A673 (cell line): ENCODE measurements at regions not wholly inside any gene's neighbourhood (a gene's known extent, or its start where the extent isn't known, plus 50 kb on each side); places are given as distances from the start of the nearest gene placed in this dataset.

Source experiments
- BruUV-seq: library from RNA; stranded (reverse); fragments of 400-500 nt; replicated peaks from 2 replicates; lab custom pipeline; 2021; lab: Mats Ljungman, UMichigan
- CTCF ChIA-PET: fragments of 300-600 bp; sonication (Branson Sonifier 250); formaldehyde crosslinking; loops from one replicate; lab custom pipeline; 2022; ENCODE audit warnings: antibody characterized with exemption; lab: Charles Lee
- POLR2A ChIA-PET: fragments of 300-600 bp; sonication (Branson Sonifier 250); formaldehyde crosslinking; loops from one replicate; lab custom pipeline; 2022; ENCODE audit warnings: antibody characterized with exemption; ENCODE audit not compliant: low non-redundant PET; lab: Charles Lee
- DNase-seq: peaks from one replicate; pipeline ENCODE4 v3.0.0-alpha.2; 2015; ENCODE audit warnings: low spot score
- H3K27ac ChIP-seq: fragments of 200-600 bp; sonication (generic); 2 replicates; pipeline ENCODE4 v1.5.1; 2016; ENCODE audit warnings: mixed run types, low read depth, mild to moderate bottlenecking, mixed read lengths, antibody characterized with exemption, low read length; ENCODE audit not compliant: poor library complexity, severe bottlenecking
- H3K27me3 ChIP-seq: fragments of 200-600 bp; sonication (generic); replicated peaks from 2 replicates; pipeline ENCODE4 v1.6.1; 2017; ENCODE audit warnings: mixed run types, low read depth, mild to moderate bottlenecking, mixed read lengths, antibody characterized with exemption, low read length; ENCODE audit not compliant: insufficient read depth, poor library complexity
- H3K36me3 ChIP-seq: fragments of 200-600 bp; sonication (generic); 2 replicates; pipeline ENCODE4 v1.6.1; 2016; ENCODE audit warnings: mixed run types, mild to moderate bottlenecking, mixed read lengths, antibody characterized with exemption, low read length; ENCODE audit not compliant: insufficient read depth, poor library complexity, severe bottlenecking
- H3K4me1 ChIP-seq: fragments of 200-600 bp; sonication (generic); 2 replicates; pipeline ENCODE4 v1.6.1; 2017; ENCODE audit warnings: mixed run types, mild to moderate bottlenecking, mixed read lengths, antibody characterized with exemption, low read length; ENCODE audit not compliant: insufficient read depth, poor library complexity, severe bottlenecking
- H3K4me3 ChIP-seq: fragments of 200-600 bp; sonication (generic); 2 replicates; pipeline ENCODE4 v1.5.1; 2016; ENCODE audit warnings: low read depth, mixed run types, mild to moderate bottlenecking, mixed read lengths, low read length; ENCODE audit not compliant: poor library complexity, severe bottlenecking
- H3K9me3 ChIP-seq: fragments of 200-600 bp; sonication (generic); 2 replicates; pipeline ENCODE4 v1.6.1; 2016; ENCODE audit warnings: mixed run types, low read depth, mild to moderate bottlenecking, mixed read lengths, antibody characterized with exemption, low read length; ENCODE audit not compliant: poor library complexity, severe bottlenecking
- CTCF ChIP-seq: fragments of 300-800, 200-600 bp; sonication (generic); conservative IDR thresholded peaks from 2 replicates; pipeline ENCODE4 v1.5.1; 2017; ENCODE audit warnings: low read depth, mild to moderate bottlenecking, antibody characterized with exemption, low read length, moderate library complexity, mixed read lengths
- EZH2 ChIP-seq: fragments of 200-600 bp; sonication (generic); IDR thresholded peaks from 2 replicates; pipeline ENCODE4 v1.6.1; 2017; ENCODE audit warnings: borderline replicate concordance, low read depth, mild to moderate bottlenecking, mixed read lengths, antibody characterized with exemption, low read length; ENCODE audit not compliant: poor library complexity, severe bottlenecking
- intact Hi-C: fragments of 100-400 bp; cut with micrococcal nuclease; formaldehyde crosslinking; loops from one replicate; pipeline ENCODE4 v1.10.0; 2022; ENCODE audit not compliant: unreplicated experiment

- POLR2A ChIA-PET = no interaction called here
- Histone ChIP-seq H3K36me3 (no peaks in the 10 kb centered on the region), H3K27me3 (no peaks in the 10 kb centered on the region), H3K4me3 (no peak overlapping the region), H3K27ac (no peak overlapping the region), H3K4me1 (no peaks in the 10 kb centered on the region), H3K9me3 (no peaks in the 10 kb centered on the region)
- intact Hi-C loops = no loop called here
- no peak for TF ChIP-seq CTCF
- TF ChIP-seq EZH2 = no peak
- BruUV-seq = no TSS peak
- no peak for DNase-seq
- CTCF ChIA-PET = no interaction called here
Measured at GRCh38 chr20:10799735-10800134, 125.9 kb upstream of the JAG1 start.

- ChIA-PET POLR2A (no interaction called here), CTCF (no interaction called here)
- intact Hi-C loops = no loop called here
- H3K27ac ChIP-seq = no peak overlapping the region
- H3K27me3 ChIP-seq = no peaks in the 10 kb centered on the region
- no peaks in the 10 kb centered on the region for H3K36me3 ChIP-seq
- BruUV-seq = no TSS peak
- no peak for TF ChIP-seq EZH2
- DNase-seq = no peak
- H3K9me3 ChIP-seq = no peaks in the 10 kb centered on the region
- H3K4me3 ChIP-seq = no peak overlapping the region
- H3K4me1 ChIP-seq = no peaks in the 10 kb centered on the region
Measured at GRCh38 chr20:10800288-10800687, 126.5 kb upstream of the JAG1 start.

GRCh38 chr20:10802236-10802635, 128.4 kb upstream of the JAG1 start:
- no peak overlapping the region for H3K27ac ChIP-seq
- intact Hi-C loops = no loop called here
- H3K27me3 ChIP-seq = no peaks in the 10 kb centered on the region
- no peak for TF ChIP-seq EZH2
- TF ChIP-seq CTCF = no peak
- no peaks in the 10 kb centered on the region for H3K9me3 ChIP-seq
- no TSS peak for BruUV-seq
- no peaks in the 10 kb centered on the region for H3K36me3 ChIP-seq
- DNase-seq = no peak
- no peak overlapping the region for H3K4me3 ChIP-seq
- POLR2A ChIA-PET = no interaction called here
- CTCF ChIA-PET = no interaction called here
- no peaks in the 10 kb centered on the region for H3K4me1 ChIP-seq

- H3K27ac ChIP-seq = no peak overlapping the region
- no peaks in the 10 kb centered on the region for H3K36me3 ChIP-seq
- ChIA-PET POLR2A (no interaction called here), CTCF (no interaction called here)
- no peaks in the 10 kb centered on the region for H3K27me3 ChIP-seq
- H3K4me1 ChIP-seq = no peaks in the 10 kb centered on the region
- no peaks in the 10 kb centered on the region for H3K9me3 ChIP-seq
- DNase-seq = peak; percentile 26
- TF ChIP-seq CTCF (no peak), EZH2 (no peak)
- BruUV-seq = no TSS peak
- no peak overlapping the region for H3K4me3 ChIP-seq
- intact Hi-C loops = no loop called here
Measured at GRCh38 chr20:10805764-10806163, 132.0 kb upstream of the JAG1 start.
